ENCODE measurements at regions not wholly inside any gene's neighbourhood (a gene's known extent, or its start where the extent isn't known, plus 50 kb on each side); places are given as distances from the start of the nearest gene placed in this dataset.

GRCh38 chr2:217573571-217573970 lies 429.2 kb downstream of the TNS1 start:
- DNase-seq, result no peak

- DNase-seq, result no peak
Observed at GRCh38 chr2:217570394-217570793, 432.4 kb downstream of the TNS1 start.

GRCh38 chr2:217568289-217568971 lies 434.4 kb downstream of the TNS1 start:
- DNase-seq, result no peak

- DNase-seq, result no peak
Observed at GRCh38 chr2:217563565-217563964, 439.2 kb downstream of the TNS1 start.

GRCh38 chr2:217562871-217563480 lies 439.8 kb downstream of the TNS1 start:
- DNase-seq, result no peak

GRCh38 chr2:217559084-217559483 lies 443.7 kb downstream of the TNS1 start:
- DNase-seq, result peak; percentile 2 to 28

- DNase-seq, result no peak
Observed at GRCh38 chr2:217555081-217555876, 447.5 kb downstream of the TNS1 start.

GRCh38 chr2:217553679-217554078 lies 449.1 kb downstream of the TNS1 start:
- no peak for DNase-seq

GRCh38 chr2:217553202-217553601 lies 449.6 kb downstream of the TNS1 start:
- DNase-seq, result no peak

- no peak for DNase-seq
Observed at GRCh38 chr2:217552081-217552480, 450.7 kb downstream of the TNS1 start.

GRCh38 chr2:217551252-217551899 lies 451.4 kb downstream of the TNS1 start:
- DNase-seq, result no peak

GRCh38 chr2:217539126-217539525 lies 463.7 kb downstream of the TNS1 start:
- DNase-seq, result no peak

- no peak for DNase-seq
Observed at GRCh38 chr2:217538719-217539118, 464.1 kb downstream of the TNS1 start.

- DNase-seq, result no peak
Observed at GRCh38 chr2:217535957-217536708, 466.7 kb downstream of the TNS1 start.

- DNase-seq, result no peak
Observed at GRCh38 chr2:217530392-217531090, 472.3 kb downstream of the TNS1 start.

- no peak for DNase-seq
Observed at GRCh38 chr2:217529271-217529670, 473.5 kb downstream of the TNS1 start.

- DNase-seq, result no peak
Observed at GRCh38 chr2:217527590-217528202, 475.1 kb downstream of the TNS1 start.

GRCh38 chr2:217525076-217525475 lies 477.7 kb downstream of the TNS1 start:
- no peak for DNase-seq

GRCh38 chr2:217523286-217523685 lies 479.5 kb downstream of the TNS1 start:
- DNase-seq, result no peak

- no peak for DNase-seq
Observed at GRCh38 chr2:217521820-217522219, 481.0 kb downstream of the TNS1 start.

GRCh38 chr2:217520356-217521010 lies 482.3 kb downstream of the TNS1 start:
- no peak for DNase-seq
